SK-N-SH (cell line): ENCODE measurements at regions not wholly inside any gene's neighbourhood (a gene's known extent, or its start where the extent isn't known, plus 50 kb on each side); places are given as distances from the start of the nearest gene placed in this dataset.

Experiments
- CTCF ChIA-PET: fragments of 300-600, 350-600 bp; formaldehyde crosslinking; extraction: SDS; loops from one replicate; lab custom pipeline; 2021; lab: Yijun Ruan, JAX
- POLR2A ChIA-PET: fragments of 350-600 bp; sonication (Branson Sonifier 250); formaldehyde crosslinking; extraction: SDS; loops from one replicate; lab custom pipeline; 2020; ENCODE audit warnings: antibody characterized with exemption, inconsistent platforms; lab: Yijun Ruan, JAX
- DNase-seq: peaks from one replicate; pipeline ENCODE4 v3.0.0; 2012
- H2AFZ ChIP-seq: fragments of 200-600 bp; sonication (generic); 2 replicates; pipeline ENCODE4 v1.8.1; 2016; ENCODE audit warnings: antibody characterized with exemption, mild to moderate bottlenecking, low read depth
- H3F3A ChIP-seq: fragments of 200-600 bp; sonication (generic); replicated peaks from 2 replicates; pipeline ENCODE3; 2016; ENCODE audit warnings: antibody characterized with exemption, mild to moderate bottlenecking; ENCODE audit not compliant: insufficient read depth
- H3K27ac ChIP-seq, 2 experiments: fragments of 200-500 bp in 1 of 2; fragments of 200-600 bp in 1 of 2; sonication (Bioruptor generic) in 1 of 2; sonication (generic), shearing (Covaris generic) in 1 of 2; 2 replicates each; pipeline versions ENCODE4 v1.5.1 to v1.6.1; 2014 to 2016; ENCODE audit warnings: low read depth in 2 of 2, inconsistent platforms in 1 of 2, low read length in 1 of 2, mild to moderate bottlenecking in 1 of 2, mixed read lengths in 1 of 2
- H3K27me3 ChIP-seq: fragments of 200-600 bp; sonication (generic), shearing (Covaris generic); 2 replicates; pipeline ENCODE4 v1.6.1; 2016; ENCODE audit warnings: mixed run types; ENCODE audit not compliant: insufficient read depth
- H3K36me3 ChIP-seq, 2 experiments: fragments of 200-500 bp in 1 of 2; fragments of 200-600 bp in 1 of 2; sonication (Bioruptor generic) in 1 of 2; sonication (generic) in 1 of 2; replicated peaks in 1 of 2; 2 replicates each; pipeline versions ENCODE3 to v1.5.1; 2014 to 2016; ENCODE audit warnings: low read length in 1 of 2, mild to moderate bottlenecking in 1 of 2; ENCODE audit not compliant: insufficient read depth in 2 of 2, control insufficient read depth in 1 of 2
- H3K4me1 ChIP-seq, 2 experiments: fragments of 200-500 bp in 1 of 2; fragments of 200-600 bp in 1 of 2; sonication (Bioruptor generic) in 1 of 2; sonication (generic), shearing (Covaris generic) in 1 of 2; 2 replicates each; pipeline versions ENCODE4 v1.5.1 to v1.6.1; 2014 to 2016; ENCODE audit warnings: low read depth in 1 of 2, low read length in 1 of 2, mixed run types in 1 of 2; ENCODE audit not compliant: insufficient read depth in 2 of 2, control insufficient read depth in 1 of 2
- H3K4me2 ChIP-seq: fragments of 200-600 bp; sonication (generic), shearing (Covaris generic); 2 replicates; pipeline ENCODE4 v1.6.1; 2017; ENCODE audit warnings: mixed run types
- H3K4me3 ChIP-seq, 2 experiments: fragments of 200-500 bp in 1 of 2; fragments of 200-600 bp in 1 of 2; sonication (Bioruptor generic) in 1 of 2; sonication (generic), shearing (Covaris generic) in 1 of 2; 2 replicates each; pipeline versions ENCODE4 v1.5.1 to v1.8.1; 2014 to 2016; ENCODE audit warnings: low read depth in 2 of 2, inconsistent platforms in 1 of 2, low read length in 1 of 2, mild to moderate bottlenecking in 1 of 2, mixed read lengths in 1 of 2, moderate library complexity in 1 of 2
- H3K79me2 ChIP-seq: fragments of 200-600 bp; sonication (generic); 2 replicates; pipeline ENCODE4 v1.8.1; 2017; ENCODE audit warnings: mild to moderate bottlenecking; ENCODE audit not compliant: insufficient read depth
- H3K9ac ChIP-seq: fragments of 200-600 bp; sonication (generic); 2 replicates; pipeline ENCODE4 v1.6.1; 2017; ENCODE audit warnings: mixed run types
- H3K9me2 ChIP-seq: fragments of 200-600 bp; sonication (generic); 2 replicates; pipeline ENCODE4 v1.6.1; 2017; ENCODE audit warnings: mixed run types
- H3K9me3 ChIP-seq: fragments of 200-600 bp; sonication (generic); 2 replicates; pipeline ENCODE4 v1.6.1; 2017; ENCODE audit warnings: mixed run types, mild to moderate bottlenecking, moderate library complexity
- H4K20me1 ChIP-seq: fragments of 200-600 bp; sonication (generic); 2 replicates; pipeline ENCODE4 v1.6.1; 2017; ENCODE audit warnings: mild to moderate bottlenecking, mixed run types; ENCODE audit not compliant: insufficient read depth
- ELF1 ChIP-seq: IDR thresholded peaks from 2 replicates; pipeline ENCODE4 v1.4.0; 2012
- FOXJ3 ChIP-seq: sonication (generic); formaldehyde crosslinking; IDR thresholded peaks from 2 replicates; pipeline ENCODE4 v1.5.1; 2020; ENCODE audit warnings: mild to moderate bottlenecking, missing genetic modification reagents
- GABPA ChIP-seq: IDR thresholded peaks from 2 replicates; pipeline ENCODE4 v1.4.0; 2012; ENCODE audit warnings: low read depth, mild to moderate bottlenecking
- NRF1 ChIP-seq: IDR thresholded peaks from 2 replicates; pipeline ENCODE4 v1.6.1; 2012; ENCODE audit warnings: low read depth, mild to moderate bottlenecking, low read length
- POLR2AphosphoS5 ChIP-seq: IDR thresholded peaks from 2 replicates; pipeline ENCODE4 v1.6.1; 2012; ENCODE audit warnings: low read depth, low read length
- SIN3A ChIP-seq: IDR thresholded peaks from 2 replicates; pipeline ENCODE4 v1.6.1; 2012; ENCODE audit warnings: low read depth, mild to moderate bottlenecking, low read length, moderate library complexity, borderline replicate concordance
- TCF12 ChIP-seq: IDR thresholded peaks from 2 replicates; pipeline ENCODE4 v1.4.0; 2012
- TEAD4 ChIP-seq: IDR thresholded peaks from 2 replicates; pipeline ENCODE4 v1.4.0; 2012; ENCODE audit warnings: mild to moderate bottlenecking, borderline replicate concordance; ENCODE audit not compliant: insufficient read depth
- WGBS: methylation state at CpG from one replicate; pipeline ENCODE4 v1.1.6; 2017; ENCODE audit warnings: low lambda C conversion rate; 5-methylcytosine and 5-hydroxymethylcytosine counted together
- TF ChIP-seq, protein P1 (sequence below): IDR thresholded peaks from 2 replicates; pipeline ENCODE4 v1.4.0; 2012; ENCODE audit warnings: low read depth
- TF ChIP-seq, protein P2 (sequence below): fragments of 150-350 bp; IDR thresholded peaks from 2 replicates; pipeline ENCODE4 v1.6.1; 2016; ENCODE audit warnings: mild to moderate bottlenecking, low read depth, low read length

DNA sequence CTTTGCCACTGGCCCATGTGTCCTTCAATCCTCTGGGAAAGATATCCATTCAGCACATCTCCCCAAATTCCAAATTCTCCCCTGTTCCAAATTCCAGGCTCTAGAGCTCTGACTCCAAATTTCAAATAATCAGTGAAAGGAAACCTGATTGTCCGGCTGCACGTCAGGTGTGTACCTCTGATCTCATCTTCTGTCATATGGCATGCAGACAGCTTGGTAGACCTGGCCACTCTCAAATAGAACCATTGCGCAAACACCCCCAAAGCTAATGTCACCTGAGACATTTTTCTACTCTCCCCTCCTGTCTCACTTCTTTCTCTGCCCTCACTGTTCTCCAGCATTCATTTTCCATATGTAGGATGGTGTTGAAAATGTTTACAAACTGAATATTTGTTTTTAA, 337.0 kb upstream of the DYNLRB2 start:
- CTCF ChIA-PET = no interaction called here
- TF ChIP-seq NRF1 = no peak
- TF ChIP-seq TCF12 = no peak
- no peak for TF ChIP-seq TEAD4
- no peak for TF ChIP-seq ELF1
- TF ChIP-seq POLR2AphosphoS5 = no peak
- TF ChIP-seq GABPA = no peak
- no peak for TF ChIP-seq FOXJ3 (CRISPR knock-in tag)
- Histone ChIP-seq H4K20me1 (no peaks in the 10 kb centered on the region), H3K4me2 (no peak overlapping the region), H3K27me3 (no peaks in the 10 kb centered on the region), H3K36me3 (no peaks in the 10 kb centered on the region), H2AFZ (no peak overlapping the region), H3K4me3 (no peak overlapping the region), H3K79me2 (no peaks in the 10 kb centered on the region), H3K9me2 (no peaks in the 10 kb centered on the region), H3K9me3 (no peaks in the 10 kb centered on the region), H3K9ac (no peak overlapping the region), H3K4me1 (no peaks in the 10 kb centered on the region), H3F3A (no peaks in the 10 kb centered on the region), H3K27ac (no peak overlapping the region)
- DNase-seq = no peak
- 60% methylated on average over 3 of the region's 3 CpGs for WGBS
- POLR2A ChIA-PET = no interaction called here

DNA sequence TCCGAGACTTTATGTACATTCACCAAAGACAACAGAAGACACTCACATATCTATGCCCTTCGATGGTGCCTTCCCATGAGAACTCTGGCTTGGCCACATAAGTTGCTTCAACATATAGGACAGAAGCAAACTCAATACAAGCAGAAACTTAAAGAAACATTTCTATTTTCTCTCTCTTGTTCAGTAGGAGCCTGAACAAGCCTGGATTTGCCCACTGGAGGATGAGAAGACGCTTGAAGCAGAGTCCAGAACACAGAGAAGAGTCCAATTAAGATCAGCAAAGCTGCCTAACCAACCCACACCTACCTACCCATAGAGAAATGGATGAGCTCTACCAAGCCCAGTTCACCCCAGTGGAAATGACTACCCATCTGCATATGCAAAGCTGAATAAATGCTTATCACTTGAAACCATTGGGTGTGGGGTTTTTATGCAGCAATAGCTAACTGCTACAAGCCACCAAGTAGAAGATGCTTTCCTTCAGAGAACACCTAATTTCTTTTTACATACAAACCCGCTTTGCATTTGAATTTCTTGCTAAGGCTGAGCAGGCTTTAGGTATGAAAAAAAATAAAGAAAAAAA, 337.9 kb upstream of the DYNLRB2 start:
- POLR2A ChIA-PET = no interaction called here
- no peak for DNase-seq
- 21% methylated on average over 4 of the region's 4 CpGs for WGBS
- CTCF ChIA-PET = no interaction called here
- H3K4me3 ChIP-seq = no peak overlapping the region
- no peak overlapping the region for H3K9ac ChIP-seq
- no peaks in the 10 kb centered on the region for H3K4me1 ChIP-seq
- no peaks in the 10 kb centered on the region for H3K9me2 ChIP-seq
- H3K36me3 ChIP-seq = no peaks in the 10 kb centered on the region
- no peaks in the 10 kb centered on the region for H3F3A ChIP-seq
- TF ChIP-seq, protein P1, sequence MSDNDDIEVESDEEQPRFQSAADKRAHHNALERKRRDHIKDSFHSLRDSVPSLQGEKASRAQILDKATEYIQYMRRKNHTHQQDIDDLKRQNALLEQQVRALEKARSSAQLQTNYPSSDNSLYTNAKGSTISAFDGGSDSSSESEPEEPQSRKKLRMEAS = no peak
- TF ChIP-seq, all 33 proteins: peak for 0
- H3K27ac ChIP-seq = no peak overlapping the region
- H3K4me2 ChIP-seq = no peak overlapping the region
- H4K20me1 ChIP-seq = no peaks in the 10 kb centered on the region
- no peaks in the 10 kb centered on the region for H3K9me3 ChIP-seq
- H2AFZ ChIP-seq = no peak overlapping the region
- H3K27me3 ChIP-seq = no peaks in the 10 kb centered on the region
- H3K79me2 ChIP-seq = no peaks in the 10 kb centered on the region

DNA sequence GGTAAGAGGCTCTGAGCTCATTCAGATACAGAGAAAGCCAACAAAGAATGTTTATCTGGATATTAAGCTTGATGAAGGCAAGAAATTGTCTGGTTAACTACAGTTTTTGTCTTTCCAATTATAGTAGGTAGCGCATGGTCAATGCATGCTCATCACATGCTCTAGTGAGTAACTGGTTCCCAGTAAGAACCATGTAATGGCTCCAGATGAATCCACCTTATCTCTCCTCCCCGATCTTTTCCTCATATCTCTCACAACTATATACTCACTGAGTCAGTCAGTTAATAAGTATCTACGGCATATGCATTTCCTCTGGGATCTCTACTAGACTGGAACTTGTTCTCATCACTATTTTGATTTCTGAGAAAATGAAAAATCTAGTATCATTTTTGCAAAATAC, 340.7 kb upstream of the DYNLRB2 start:
- no peaks in the 10 kb centered on the region for H3K36me3 ChIP-seq
- H3K4me2 ChIP-seq = no peak overlapping the region
- CTCF ChIA-PET = no interaction called here
- no peaks in the 10 kb centered on the region for H3K9me3 ChIP-seq
- H3K27ac ChIP-seq = no peak overlapping the region
- no peaks in the 10 kb centered on the region for H3K79me2 ChIP-seq
- no peaks in the 10 kb centered on the region for H3F3A ChIP-seq
- H3K4me1 ChIP-seq = no peaks in the 10 kb centered on the region
- H3K27me3 ChIP-seq = no peaks in the 10 kb centered on the region
- H3K9me2 ChIP-seq = no peaks in the 10 kb centered on the region
- WGBS = 40% methylated on average over 3 of the region's 3 CpGs
- POLR2A ChIA-PET = no interaction called here
- H3K4me3 ChIP-seq = no peak overlapping the region
- DNase-seq = no peak
- TF ChIP-seq, protein P2, sequence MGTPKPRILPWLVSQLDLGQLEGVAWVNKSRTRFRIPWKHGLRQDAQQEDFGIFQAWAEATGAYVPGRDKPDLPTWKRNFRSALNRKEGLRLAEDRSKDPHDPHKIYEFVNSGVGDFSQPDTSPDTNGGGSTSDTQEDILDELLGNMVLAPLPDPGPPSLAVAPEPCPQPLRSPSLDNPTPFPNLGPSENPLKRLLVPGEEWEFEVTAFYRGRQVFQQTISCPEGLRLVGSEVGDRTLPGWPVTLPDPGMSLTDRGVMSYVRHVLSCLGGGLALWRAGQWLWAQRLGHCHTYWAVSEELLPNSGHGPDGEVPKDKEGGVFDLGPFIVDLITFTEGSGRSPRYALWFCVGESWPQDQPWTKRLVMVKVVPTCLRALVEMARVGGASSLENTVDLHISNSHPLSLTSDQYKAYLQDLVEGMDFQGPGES = no peak
- TF ChIP-seq SIN3A = no peak
- H4K20me1 ChIP-seq = no peaks in the 10 kb centered on the region
- H2AFZ ChIP-seq = no peak overlapping the region
- no peak overlapping the region for H3K9ac ChIP-seq
